ENCODE measurements at regions not wholly inside any gene's neighbourhood (a gene's known extent, or its start where the extent isn't known, plus 50 kb on each side); places are given as distances from the start of the nearest gene placed in this dataset.

DNA sequence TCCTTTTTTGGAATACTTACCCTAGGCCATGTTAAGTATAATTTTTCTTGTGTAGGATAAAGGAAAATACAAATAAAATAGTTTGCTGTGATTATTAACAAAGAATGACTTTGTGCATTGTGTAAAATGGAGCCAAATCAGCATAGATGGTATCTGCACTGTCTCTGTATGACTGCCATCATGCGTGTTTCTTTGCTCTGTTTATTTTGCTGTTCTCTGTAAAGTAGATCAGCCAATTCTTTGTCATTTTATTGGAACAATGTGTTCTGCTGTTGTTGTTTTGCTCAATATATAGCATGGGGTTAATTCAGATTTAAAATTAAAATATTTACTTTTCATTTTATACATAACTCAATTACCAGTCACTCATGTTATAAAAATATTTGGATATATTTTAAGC is 181.3 kb upstream of the UBE2E3 start:
- Histone ChIP-seq H3K4me3 (ENCODE audit: low read depth, low read length) (no peak overlapping the region), H3K27me3 (ENCODE audit: control insufficient read depth, insufficient read depth, low read length) (no peaks in the 10 kb centered on the region), H3K36me3 (ENCODE audit: control insufficient read depth, insufficient read depth, low read length) (no peaks in the 10 kb centered on the region)
- no peak for DNase-seq (ENCODE audit: low read depth)
- TF ChIP-seq, protein P1, sequence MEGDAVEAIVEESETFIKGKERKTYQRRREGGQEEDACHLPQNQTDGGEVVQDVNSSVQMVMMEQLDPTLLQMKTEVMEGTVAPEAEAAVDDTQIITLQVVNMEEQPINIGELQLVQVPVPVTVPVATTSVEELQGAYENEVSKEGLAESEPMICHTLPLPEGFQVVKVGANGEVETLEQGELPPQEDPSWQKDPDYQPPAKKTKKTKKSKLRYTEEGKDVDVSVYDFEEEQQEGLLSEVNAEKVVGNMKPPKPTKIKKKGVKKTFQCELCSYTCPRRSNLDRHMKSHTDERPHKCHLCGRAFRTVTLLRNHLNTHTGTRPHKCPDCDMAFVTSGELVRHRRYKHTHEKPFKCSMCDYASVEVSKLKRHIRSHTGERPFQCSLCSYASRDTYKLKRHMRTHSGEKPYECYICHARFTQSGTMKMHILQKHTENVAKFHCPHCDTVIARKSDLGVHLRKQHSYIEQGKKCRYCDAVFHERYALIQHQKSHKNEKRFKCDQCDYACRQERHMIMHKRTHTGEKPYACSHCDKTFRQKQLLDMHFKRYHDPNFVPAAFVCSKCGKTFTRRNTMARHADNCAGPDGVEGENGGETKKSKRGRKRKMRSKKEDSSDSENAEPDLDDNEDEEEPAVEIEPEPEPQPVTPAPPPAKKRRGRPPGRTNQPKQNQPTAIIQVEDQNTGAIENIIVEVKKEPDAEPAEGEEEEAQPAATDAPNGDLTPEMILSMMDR (IDR thresholded peaks at IDR 0.05; ENCODE audit: insufficient read depth, low read length, poor library complexity, severe bottlenecking): no peak

DNA sequence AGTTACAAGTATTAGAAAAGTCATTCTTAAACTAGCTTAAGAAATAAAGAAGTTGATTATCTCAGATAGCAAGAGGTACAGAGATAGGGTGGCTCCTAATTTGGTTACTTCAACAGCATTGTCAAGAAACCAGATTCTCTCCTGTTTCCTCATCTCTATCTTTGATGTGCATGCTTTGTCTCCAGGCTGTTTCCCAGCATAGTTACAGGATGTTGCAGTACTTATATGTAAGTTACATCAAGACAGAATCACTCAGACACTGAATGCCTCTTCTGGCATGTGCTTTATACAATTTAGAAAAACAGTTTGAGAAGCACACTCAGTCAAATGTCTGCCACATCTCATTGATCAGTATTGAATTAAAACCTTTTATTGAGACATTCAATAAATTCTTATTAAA is 189.5 kb upstream of the UBE2E3 start:
- H3K4me3 ChIP-seq (ENCODE audit: low read depth, low read length): no peak overlapping the region
- TF ChIP-seq, protein P1 (IDR thresholded peaks at IDR 0.05; ENCODE audit: insufficient read depth, low read length, poor library complexity, severe bottlenecking): no peak
- H3K27me3 ChIP-seq (ENCODE audit: control insufficient read depth, insufficient read depth, low read length): no peaks in the 10 kb centered on the region
- no peak for DNase-seq (ENCODE audit: low read depth)
- H3K36me3 ChIP-seq (ENCODE audit: control insufficient read depth, insufficient read depth, low read length): no peaks in the 10 kb centered on the region

DNA sequence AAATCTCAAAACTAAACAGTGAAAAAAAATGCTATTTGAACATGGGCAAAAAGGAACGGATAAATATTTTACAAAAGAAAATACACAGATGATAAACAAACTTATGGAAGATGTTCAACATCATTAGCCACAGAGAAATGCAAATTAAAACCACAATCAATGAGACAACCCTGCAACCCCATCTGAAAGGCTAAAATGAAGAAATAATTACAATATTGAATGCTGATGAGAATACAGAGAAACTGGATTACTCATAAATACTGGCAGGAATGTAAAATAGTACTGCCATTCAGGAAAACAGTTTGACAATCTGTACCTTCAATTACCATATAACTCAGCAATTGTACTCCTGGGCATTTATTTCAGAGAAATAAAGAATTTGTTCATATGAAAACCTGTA is 193.1 kb upstream of the UBE2E3 start:
- no peak for DNase-seq (ENCODE audit: low read depth)
- no peaks in the 10 kb centered on the region for H3K27me3 ChIP-seq (ENCODE audit: control insufficient read depth, insufficient read depth, low read length)
- no peaks in the 10 kb centered on the region for H3K36me3 ChIP-seq (ENCODE audit: control insufficient read depth, insufficient read depth, low read length)
- TF ChIP-seq, protein P1 (IDR thresholded peaks at IDR 0.05; ENCODE audit: insufficient read depth, low read length, poor library complexity, severe bottlenecking): no peak
- no peak overlapping the region for H3K4me3 ChIP-seq (ENCODE audit: low read depth, low read length)

DNA sequence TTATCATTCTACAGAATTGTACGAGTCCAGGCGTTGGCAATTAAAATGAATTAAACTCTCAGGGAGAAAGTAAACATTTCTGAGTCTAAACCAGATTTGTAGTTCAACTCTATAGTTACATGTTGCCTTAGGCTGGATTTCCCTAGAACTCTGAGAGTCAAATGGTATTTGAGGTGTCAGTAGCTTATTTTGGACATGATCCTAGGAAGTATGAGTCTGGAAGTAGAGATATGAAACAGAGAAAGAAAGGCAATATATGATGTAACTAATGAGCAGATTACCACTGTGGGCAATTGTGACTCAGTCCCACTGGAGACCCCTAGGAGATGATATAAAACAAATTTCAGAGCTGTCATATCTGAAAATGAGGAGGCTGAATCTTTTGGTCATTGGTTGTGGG is 199.1 kb upstream of the UBE2E3 start:
- no peak overlapping the region for H3K4me3 ChIP-seq (ENCODE audit: low read depth, low read length)
- H3K36me3 ChIP-seq (ENCODE audit: control insufficient read depth, insufficient read depth, low read length): no peaks in the 10 kb centered on the region
- TF ChIP-seq, protein P1 (IDR thresholded peaks at IDR 0.05; ENCODE audit: insufficient read depth, low read length, poor library complexity, severe bottlenecking): no peak
- no peaks in the 10 kb centered on the region for H3K27me3 ChIP-seq (ENCODE audit: control insufficient read depth, insufficient read depth, low read length)
- DNase-seq (ENCODE audit: low read depth): no peak

DNA sequence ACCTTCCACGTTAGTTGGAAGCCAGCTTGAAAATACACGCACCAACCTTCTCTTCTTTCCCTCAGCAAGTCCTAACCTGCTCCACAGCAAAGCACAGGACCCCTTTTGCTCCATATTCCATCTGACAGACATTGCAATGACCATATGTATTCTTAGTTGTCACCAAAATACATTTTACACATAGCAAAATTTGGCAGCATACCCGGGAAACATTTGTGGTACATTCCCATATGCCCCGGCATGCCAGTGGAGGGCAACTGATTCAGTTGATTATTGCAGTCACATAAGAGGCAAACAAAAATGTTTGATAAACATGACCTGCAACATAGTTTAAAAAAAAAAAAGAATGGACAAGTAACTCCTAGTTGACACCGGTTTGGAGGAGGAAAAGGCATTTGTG is 202.1 kb upstream of the UBE2E3 start:
- DNase-seq (ENCODE audit: low read depth): no peak
- Histone ChIP-seq H3K36me3 (ENCODE audit: control insufficient read depth, insufficient read depth, low read length) (no peaks in the 10 kb centered on the region), H3K27me3 (ENCODE audit: control insufficient read depth, insufficient read depth, low read length) (no peaks in the 10 kb centered on the region), H3K4me3 (ENCODE audit: low read depth, low read length) (no peak overlapping the region)
- TF ChIP-seq, protein P1 (IDR thresholded peaks at IDR 0.05; ENCODE audit: insufficient read depth, low read length, poor library complexity, severe bottlenecking): no peak

DNA sequence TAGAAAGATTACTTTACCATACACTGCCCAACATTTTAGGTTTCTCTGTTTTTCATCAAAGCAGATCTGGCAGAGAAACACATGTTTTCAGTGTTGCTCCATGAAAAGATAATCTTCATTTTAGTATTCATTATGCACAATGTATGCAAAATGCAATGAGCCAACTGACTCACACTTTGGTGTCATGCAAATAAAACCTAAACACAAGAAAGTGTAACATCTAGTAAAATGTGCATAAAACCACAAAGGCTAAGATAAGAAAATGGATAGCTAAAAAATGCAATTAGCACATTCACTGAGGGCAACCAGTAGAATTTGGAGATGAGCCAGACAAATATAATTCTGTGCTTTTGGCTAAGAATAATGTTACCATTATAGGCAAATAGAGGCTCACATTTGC is 203.5 kb upstream of the UBE2E3 start:
- Histone ChIP-seq H3K4me3 (ENCODE audit: low read depth, low read length) (no peak overlapping the region), H3K36me3 (ENCODE audit: control insufficient read depth, insufficient read depth, low read length) (no peaks in the 10 kb centered on the region), H3K27me3 (ENCODE audit: control insufficient read depth, insufficient read depth, low read length) (no peaks in the 10 kb centered on the region)
- DNase-seq (ENCODE audit: low read depth): no peak
- TF ChIP-seq, protein P1 (IDR thresholded peaks at IDR 0.05; ENCODE audit: insufficient read depth, low read length, poor library complexity, severe bottlenecking): no peak

All from kidney epithelial cell (primary cell).